Activated CD4-positive, alpha-beta T cell treated with anti-CD3 and anti-CD28 coated beads for 36 hours (primary cell): ENCODE measurements at regions not wholly inside any gene's neighbourhood (a gene's known extent, or its start where the extent isn't known, plus 50 kb on each side); places are given as distances from the start of the nearest gene placed in this dataset.
"Not testable (repeated sequence)": the region's sequence is repeated elsewhere in the genome, so short reads cannot be mapped to it uniquely, and the experiment has no call there.

ENCODE experiments used
- ATAC-seq: fragments of 200-7000 bp; cut with Tn5 transposase; one replicate; pipeline ENCODE4 v1.10.0; 2021; ENCODE audit warnings: mild to moderate bottlenecking, moderate library complexity
- CTCF ChIA-PET: fragments of 350-600 bp; sonication (Branson Sonifier 250); formaldehyde crosslinking; loops from one replicate; lab custom pipeline; 2021; ENCODE audit warnings: antibody characterized with exemption; lab: Charles Lee
- POLR2A ChIA-PET: fragments of 350-600 bp; sonication (Branson Sonifier 250); formaldehyde crosslinking; loops from one replicate; lab custom pipeline; 2021; ENCODE audit warnings: antibody characterized with exemption, inconsistent platforms; lab: Charles Lee
- DNase-seq: peaks from one replicate; pipeline ENCODE4 v3.0.0-alpha.2; 2020
- H3K27ac Mint-ChIP-seq: one replicate; pipeline ENCODE4 v1.8.0; 2021; ENCODE audit warnings: mixed read lengths
- H3K27me3 Mint-ChIP-seq: one replicate; pipeline ENCODE4 v1.8.0; 2021; ENCODE audit warnings: mixed read lengths
- H3K36me3 Mint-ChIP-seq: one replicate; pipeline ENCODE4 v1.8.0; 2021; ENCODE audit warnings: low read depth, mixed read lengths
- H3K4me1 Mint-ChIP-seq: one replicate; pipeline ENCODE4 v1.8.0; 2021; ENCODE audit warnings: mixed read lengths
- H3K4me3 Mint-ChIP-seq: one replicate; pipeline ENCODE4 v1.8.0; 2021; ENCODE audit warnings: mild to moderate bottlenecking, moderate library complexity, mixed read lengths
- H3K9me3 Mint-ChIP-seq: one replicate; pipeline ENCODE4 v1.8.0; 2021; ENCODE audit warnings: low read depth, mixed read lengths
- intact Hi-C, 2 experiments: fragments of 100-400 bp; cut with DNase I in 1 of 2; cut with micrococcal nuclease in 1 of 2; formaldehyde crosslinking; loops; one replicate each; pipeline versions ENCODE4 v1.14.2 to v1.15.1; 2022 to 2024; cut with DNase I, micrococcal nuclease

GRCh38 chr4:29710519-29710918 is 1009.6 kb upstream of the PCDH7 start:
- DNase-seq: no peak
- Mint-ChIP-seq H3K4me3 (no peak overlapping the region), H3K36me3 (no peaks in the 10 kb centered on the region), H3K9me3 (peaks cover 10% of the 10 kb centered on the region), H3K27ac (no peak overlapping the region), H3K27me3 (no peaks in the 10 kb centered on the region), H3K4me1 (no peaks in the 10 kb centered on the region)
- ATAC-seq: no peak
- intact Hi-C loops: no loop called here
- ChIA-PET POLR2A (no interaction called here), CTCF (no interaction called here)

GRCh38 chr4:29711226-29711625 is 1008.9 kb upstream of the PCDH7 start:
- CTCF ChIA-PET: no interaction called here
- POLR2A ChIA-PET: no interaction called here

GRCh38 chr4:29717287-29718057 is 1002.7 kb upstream of the PCDH7 start:
- no peak for DNase-seq
- no peaks in the 10 kb centered on the region for H3K36me3 Mint-ChIP-seq
- ATAC-seq: no peak
- ChIA-PET POLR2A (no interaction called here), CTCF (no interaction called here)
- intact Hi-C loops: no loop called here
- no peaks in the 10 kb centered on the region for H3K27me3 Mint-ChIP-seq
- H3K4me1 Mint-ChIP-seq: no peaks in the 10 kb centered on the region
- peaks cover 3% of the 10 kb centered on the region for H3K9me3 Mint-ChIP-seq
- no peak overlapping the region for H3K27ac Mint-ChIP-seq
- H3K4me3 Mint-ChIP-seq: no peak overlapping the region

More at GRCh38 chr4:29711226-29711625, 1008.9 kb upstream of the PCDH7 start:
- no peaks in the 10 kb centered on the region for H3K27me3 Mint-ChIP-seq
- H3K27ac Mint-ChIP-seq: no peak overlapping the region
- ATAC-seq (no peak), DNase-seq (no peak)
- intact Hi-C loops: no loop called here
- peaks cover 10% of the 10 kb centered on the region for H3K9me3 Mint-ChIP-seq
- no peaks in the 10 kb centered on the region for H3K36me3 Mint-ChIP-seq
- H3K4me1 Mint-ChIP-seq: no peaks in the 10 kb centered on the region
- no peak overlapping the region for H3K4me3 Mint-ChIP-seq

- Mint-ChIP-seq H3K27me3 (no peaks in the 10 kb centered on the region), H3K4me1 (no peaks in the 10 kb centered on the region), H3K27ac (no peak overlapping the region), H3K36me3 (no peaks in the 10 kb centered on the region), H3K4me3 (no peak overlapping the region), H3K9me3 (peaks cover 3% of the 10 kb centered on the region)
- ChIA-PET CTCF (no interaction called here), POLR2A (no interaction called here)
- DNase-seq (no peak), ATAC-seq (no peak)
- intact Hi-C loops: no loop called here
These were observed 1002.0 kb upstream of the PCDH7 start for GRCh38 chr4:29718136-29718535.

GRCh38 chr4:29722253-29722652 is 997.9 kb upstream of the PCDH7 start:
- no peaks in the 10 kb centered on the region for H3K4me1 Mint-ChIP-seq
- CTCF ChIA-PET: no interaction called here
- POLR2A ChIA-PET: no interaction called here
- DNase-seq (no peak), ATAC-seq (no peak)
- no peaks in the 10 kb centered on the region for H3K27me3 Mint-ChIP-seq
- no peak overlapping the region for H3K27ac Mint-ChIP-seq
- H3K9me3 Mint-ChIP-seq: peaks cover 4% of the 10 kb centered on the region
- intact Hi-C loops: no loop called here
- H3K4me3 Mint-ChIP-seq: no peak overlapping the region
- H3K36me3 Mint-ChIP-seq: no peaks in the 10 kb centered on the region

GRCh38 chr4:29726938-29727337 is 993.2 kb upstream of the PCDH7 start:
- POLR2A ChIA-PET: no interaction called here
- H3K4me1 Mint-ChIP-seq: no peaks in the 10 kb centered on the region
- no peak overlapping the region for H3K4me3 Mint-ChIP-seq
- DNase-seq (no peak), ATAC-seq (no peak)
- no peaks in the 10 kb centered on the region for H3K36me3 Mint-ChIP-seq
- no peak overlapping the region for H3K27ac Mint-ChIP-seq
- intact Hi-C loops: no loop called here
- CTCF ChIA-PET: no interaction called here
- no peaks in the 10 kb centered on the region for H3K27me3 Mint-ChIP-seq
- peaks cover 6% of the 10 kb centered on the region for H3K9me3 Mint-ChIP-seq

GRCh38 chr4:29734343-29735213 is 985.6 kb upstream of the PCDH7 start:
- intact Hi-C loops: no loop called here
- CTCF ChIA-PET: no interaction called here
- H3K27ac Mint-ChIP-seq: no peak overlapping the region

GRCh38 chr4:29756966-29757365 is 963.2 kb upstream of the PCDH7 start:
- Mint-ChIP-seq H3K9me3 (peaks cover 16% of the 10 kb centered on the region), H3K36me3 (no peaks in the 10 kb centered on the region), H3K4me3 (no peak overlapping the region), H3K27me3 (no peaks in the 10 kb centered on the region), H3K27ac (no peak overlapping the region), H3K4me1 (no peaks in the 10 kb centered on the region)
- ATAC-seq: no peak
- ChIA-PET POLR2A (no interaction called here), CTCF (no interaction called here)
- no peak for DNase-seq
- intact Hi-C loops: no loop called here

More at GRCh38 chr4:29734343-29735213, 985.6 kb upstream of the PCDH7 start:
- ATAC-seq (no peak), DNase-seq (no peak)
- POLR2A ChIA-PET: no interaction called here
- Mint-ChIP-seq H3K4me1 (no peaks in the 10 kb centered on the region), H3K36me3 (no peaks in the 10 kb centered on the region), H3K4me3 (no peak overlapping the region), H3K9me3 (peaks cover 9% of the 10 kb centered on the region), H3K27me3 (no peaks in the 10 kb centered on the region)

- Mint-ChIP-seq H3K4me3 (no peak overlapping the region), H3K9me3 (peaks cover 14% of the 10 kb centered on the region)
- POLR2A ChIA-PET: no interaction called here
These were observed 958.0 kb upstream of the PCDH7 start for GRCh38 chr4:29762151-29762550.

GRCh38 chr4:29770627-29771026 is 949.5 kb upstream of the PCDH7 start:
- Mint-ChIP-seq H3K36me3 (no peaks in the 10 kb centered on the region), H3K27ac (no peak overlapping the region), H3K27me3 (no peaks in the 10 kb centered on the region), H3K4me1 (no peaks in the 10 kb centered on the region), H3K4me3 (no peak overlapping the region), H3K9me3 (peaks cover 22% of the 10 kb centered on the region)
- ChIA-PET CTCF (no interaction called here), POLR2A (no interaction called here)
- intact Hi-C loops: no loop called here
- ATAC-seq: no peak
- no peak for DNase-seq

More at GRCh38 chr4:29762151-29762550, 958.0 kb upstream of the PCDH7 start:
- Mint-ChIP-seq H3K27me3 (no peaks in the 10 kb centered on the region), H3K36me3 (no peaks in the 10 kb centered on the region), H3K4me1 (no peaks in the 10 kb centered on the region), H3K27ac (no peak overlapping the region)
- DNase-seq (no peak), ATAC-seq (no peak)
- CTCF ChIA-PET: no interaction called here
- intact Hi-C loops: no loop called here

GRCh38 chr4:29788123-29788522 is 932.0 kb upstream of the PCDH7 start:
- H3K4me3 Mint-ChIP-seq, H3K4me1 Mint-ChIP-seq, ATAC-seq, CTCF ChIA-PET, DNase-seq, H3K27ac Mint-ChIP-seq, POLR2A ChIA-PET, H3K27me3 Mint-ChIP-seq, intact Hi-C loops, H3K36me3 Mint-ChIP-seq: not testable (repeated sequence)
- peaks cover 18% of the 10 kb centered on the region for H3K9me3 Mint-ChIP-seq

GRCh38 chr4:29805245-29805644 is 914.9 kb upstream of the PCDH7 start:
- DNase-seq (no peak), ATAC-seq (no peak)
- no peaks in the 10 kb centered on the region for H3K4me1 Mint-ChIP-seq
- H3K27ac Mint-ChIP-seq: no peak overlapping the region
- H3K4me3 Mint-ChIP-seq: no peak overlapping the region
- CTCF ChIA-PET: no interaction called here
- H3K9me3 Mint-ChIP-seq: peaks cover 7% of the 10 kb centered on the region
- intact Hi-C loops: no loop called here
- H3K27me3 Mint-ChIP-seq: no peaks in the 10 kb centered on the region
- POLR2A ChIA-PET: no interaction called here
- no peaks in the 10 kb centered on the region for H3K36me3 Mint-ChIP-seq
